ENCODE measurements at regions not wholly inside any gene's neighbourhood (a gene's known extent, or its start where the extent isn't known, plus 50 kb on each side); places are given as distances from the start of the nearest gene placed in this dataset.

GRCh38 chr20:12660918-12661317, 347.9 kb upstream of the SPTLC3 start:
- WGBS = 27% methylated on average over 2 of the region's 2 CpGs
- no peak overlapping the region for H3K4me3 ChIP-seq
- H3K36me3 ChIP-seq = no peaks in the 10 kb centered on the region
- DNase-seq (ENCODE audit: extremely low spot score) = peak; percentile 42
- intact Hi-C loops (cut with DNase I) = no loop called here
- H3K27ac ChIP-seq (replicated peaks in 1 of 4) = no peak overlapping the region
- H3K4me1 ChIP-seq = no peaks in the 10 kb centered on the region
- H3K27me3 ChIP-seq = no peaks in the 10 kb centered on the region
- peaks cover 0 to 2% (median 0%) of the 10 kb centered on the region in 4 donors for H3K9me3 ChIP-seq
- TF ChIP-seq EP300 (IDR thresholded peaks at IDR 0.05) (no peak), CTCF (IDR thresholded peaks at IDR 0.05) (no peak), POLR2A (IDR thresholded peaks at IDR 0.05; ENCODE audit: low read depth) (no peak), POLR2AphosphoS5 (IDR thresholded peaks at IDR 0.05) (no peak)

- Histone ChIP-seq H3K4me3 (no peak overlapping the region), H3K36me3 (no peaks in the 10 kb centered on the region), H3K27ac (replicated peaks in 1 of 4) (no peak overlapping the region), H3K27me3 (no peaks in the 10 kb centered on the region), H3K9me3 (no peaks in the 10 kb centered on the region), H3K4me1 (no peaks in the 10 kb centered on the region)
- TF ChIP-seq POLR2AphosphoS5 (IDR thresholded peaks at IDR 0.05) (no peak), EP300 (IDR thresholded peaks at IDR 0.05) (no peak), CTCF (IDR thresholded peaks at IDR 0.05) (no peak), POLR2A (IDR thresholded peaks at IDR 0.05; ENCODE audit: low read depth) (no peak)
- no peak for DNase-seq (ENCODE audit: extremely low spot score)
- WGBS = 62% methylated on average over 1 of the region's 1 CpG
- intact Hi-C loops (cut with DNase I) = no loop called here
Measured at GRCh38 chr20:12670301-12670700, 338.5 kb upstream of the SPTLC3 start.

- TF ChIP-seq POLR2A (IDR thresholded peaks at IDR 0.05; ENCODE audit: low read depth) (no peak), EP300 (IDR thresholded peaks at IDR 0.05) (no peak), CTCF (IDR thresholded peaks at IDR 0.05) (no peak), POLR2AphosphoS5 (IDR thresholded peaks at IDR 0.05) (no peak)
- intact Hi-C loops (cut with DNase I) = no loop called here
- Histone ChIP-seq H3K36me3 (no peaks in the 10 kb centered on the region), H3K4me1 (no peaks in the 10 kb centered on the region), H3K27me3 (no peaks in the 10 kb centered on the region), H3K9me3 (no peaks in the 10 kb centered on the region), H3K27ac (replicated peaks in 1 of 4) (no peak overlapping the region), H3K4me3 (no peak overlapping the region)
- DNase-seq (ENCODE audit: extremely low spot score) = no peak
- WGBS = 82% methylated on average over 5 of the region's 5 CpGs
Measured at GRCh38 chr20:12673352-12673751, 335.4 kb upstream of the SPTLC3 start.

- H3K4me3 ChIP-seq = no peak overlapping the region
- intact Hi-C loops (cut with DNase I) = no loop called here
- no peak for DNase-seq (ENCODE audit: extremely low spot score)
- 80% methylated on average over 1 of the region's 1 CpG for WGBS
- H3K27ac ChIP-seq (replicated peaks in 1 of 4) = no peak overlapping the region
- no peaks in the 10 kb centered on the region for H3K9me3 ChIP-seq
- H3K4me1 ChIP-seq = no peaks in the 10 kb centered on the region
- no peak for TF ChIP-seq CTCF (IDR thresholded peaks at IDR 0.05)
- TF ChIP-seq POLR2AphosphoS5 (IDR thresholded peaks at IDR 0.05) = no peak
- no peak for TF ChIP-seq POLR2A (IDR thresholded peaks at IDR 0.05; ENCODE audit: low read depth)
- TF ChIP-seq EP300 (IDR thresholded peaks at IDR 0.05) = no peak
- H3K36me3 ChIP-seq = no peaks in the 10 kb centered on the region
- H3K27me3 ChIP-seq = no peaks in the 10 kb centered on the region
Measured at GRCh38 chr20:12677925-12678324, 330.8 kb upstream of the SPTLC3 start.

GRCh38 chr20:12679447-12679846, 329.3 kb upstream of the SPTLC3 start:
- H3K27ac ChIP-seq (replicated peaks in 1 of 4) = no peak overlapping the region
- H3K9me3 ChIP-seq = no peaks in the 10 kb centered on the region
- no peaks in the 10 kb centered on the region for H3K36me3 ChIP-seq
- 91% methylated on average over 1 of the region's 1 CpG for WGBS
- no peaks in the 10 kb centered on the region for H3K4me1 ChIP-seq
- no peak for DNase-seq (ENCODE audit: extremely low spot score)
- intact Hi-C loops (cut with DNase I) = no loop called here
- no peak overlapping the region for H3K4me3 ChIP-seq
- TF ChIP-seq EP300 (IDR thresholded peaks at IDR 0.05) (no peak), CTCF (IDR thresholded peaks at IDR 0.05) (no peak), POLR2A (IDR thresholded peaks at IDR 0.05; ENCODE audit: low read depth) (no peak), POLR2AphosphoS5 (IDR thresholded peaks at IDR 0.05) (no peak)
- H3K27me3 ChIP-seq = no peaks in the 10 kb centered on the region
